ENCODE measurements at regions not wholly inside any gene's neighbourhood (a gene's known extent, or its start where the extent isn't known, plus 50 kb on each side); places are given as distances from the start of the nearest gene placed in this dataset.

DNA sequence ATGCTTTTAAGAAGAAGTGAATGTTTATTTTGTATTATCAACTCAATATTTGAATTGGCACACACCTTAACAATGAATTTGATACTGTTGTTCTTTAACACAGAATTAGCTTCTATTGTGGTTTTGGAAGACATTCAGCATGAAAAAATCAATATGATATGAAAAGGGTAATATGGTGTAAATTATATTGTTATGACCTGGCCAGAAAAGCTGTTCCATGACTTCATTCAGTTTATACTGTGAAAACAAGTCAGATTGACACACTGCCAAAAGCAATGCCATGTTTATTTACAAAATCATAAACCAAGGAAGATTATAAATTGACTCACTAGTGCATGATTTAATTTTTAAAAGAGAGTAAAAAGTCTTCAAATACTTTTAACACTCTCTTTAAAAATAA is 851.4 kb upstream of the SEL1L start:
- POLR2A ChIA-PET = no interaction called here
- Mint-ChIP-seq H3K4me3 (no peak overlapping the region), H3K27me3 (ENCODE audit: low read depth) (no peaks in the 10 kb centered on the region), H3K9me3 (no peaks in the 10 kb centered on the region), H3K27ac (no peak overlapping the region), H3K4me1 (peaks cover 5% of the 10 kb centered on the region), H3K36me3 (no peaks in the 10 kb centered on the region)
- TF ChIP-seq NR2C2 (CRISPR knock-in tag; IDR thresholded peaks at IDR 0.05) = no peak
- TF ChIP-seq, protein P1, sequence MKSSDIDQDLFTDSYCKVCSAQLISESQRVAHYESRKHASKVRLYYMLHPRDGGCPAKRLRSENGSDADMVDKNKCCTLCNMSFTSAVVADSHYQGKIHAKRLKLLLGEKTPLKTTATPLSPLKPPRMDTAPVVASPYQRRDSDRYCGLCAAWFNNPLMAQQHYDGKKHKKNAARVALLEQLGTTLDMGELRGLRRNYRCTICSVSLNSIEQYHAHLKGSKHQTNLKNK (CRISPR knock-in tag; IDR thresholded peaks at IDR 0.05) = no peak
- DNase-seq (ENCODE audit: low spot score) (no peak), ATAC-seq (no peak)
- CTCF ChIA-PET = no interaction called here

GRCh38 chr14:82387699-82388098 is 854.0 kb upstream of the SEL1L start:
- CTCF ChIA-PET = no interaction called here
- no peak for ATAC-seq
- Mint-ChIP-seq H3K27ac (no peak overlapping the region), H3K36me3 (no peaks in the 10 kb centered on the region), H3K9me3 (no peaks in the 10 kb centered on the region), H3K4me1 (peaks cover 5% of the 10 kb centered on the region), H3K27me3 (ENCODE audit: low read depth) (no peaks in the 10 kb centered on the region), H3K4me3 (no peak overlapping the region)
- POLR2A ChIA-PET = no interaction called here
- no peak for DNase-seq (ENCODE audit: low spot score)
- TF ChIP-seq, protein P1 (CRISPR knock-in tag; IDR thresholded peaks at IDR 0.05) = no peak
- TF ChIP-seq ZNF512 (CRISPR knock-in tag; IDR thresholded peaks at IDR 0.05; ENCODE audit: borderline replicate concordance) (no peak), RELA (CRISPR knock-in tag; IDR thresholded peaks at IDR 0.05; ENCODE audit: borderline replicate concordance) (no peak), NFE2L1 (CRISPR knock-in tag; IDR thresholded peaks at IDR 0.05) (no peak), JAZF1 (CRISPR knock-in tag; IDR thresholded peaks at IDR 0.05) (no peak), ZNF138 (CRISPR knock-in tag; conservative IDR thresholded peaks at IDR 0.05) (no peak), SMAD4 (CRISPR knock-in tag; IDR thresholded peaks at IDR 0.05) (no peak), RORB (CRISPR knock-in tag; IDR thresholded peaks at IDR 0.05) (no peak), SOX15 (CRISPR knock-in tag; IDR thresholded peaks at IDR 0.05) (no peak), ETV6 (CRISPR knock-in tag; IDR thresholded peaks at IDR 0.05) (no peak), ZNF263 (CRISPR knock-in tag; IDR thresholded peaks at IDR 0.05; ENCODE audit: low read depth) (no peak), FOXK1 (CRISPR knock-in tag; IDR thresholded peaks at IDR 0.05) (no peak), ZNF532 (CRISPR knock-in tag; IDR thresholded peaks at IDR 0.05; ENCODE audit: borderline replicate concordance) (no peak), FOXP4 (CRISPR knock-in tag; IDR thresholded peaks at IDR 0.05) (no peak), SP1 (CRISPR knock-in tag; conservative IDR thresholded peaks at IDR 0.05) (no peak), ZNF121 (CRISPR knock-in tag; IDR thresholded peaks at IDR 0.05) (no peak)
- TF ChIP-seq, protein P2, sequence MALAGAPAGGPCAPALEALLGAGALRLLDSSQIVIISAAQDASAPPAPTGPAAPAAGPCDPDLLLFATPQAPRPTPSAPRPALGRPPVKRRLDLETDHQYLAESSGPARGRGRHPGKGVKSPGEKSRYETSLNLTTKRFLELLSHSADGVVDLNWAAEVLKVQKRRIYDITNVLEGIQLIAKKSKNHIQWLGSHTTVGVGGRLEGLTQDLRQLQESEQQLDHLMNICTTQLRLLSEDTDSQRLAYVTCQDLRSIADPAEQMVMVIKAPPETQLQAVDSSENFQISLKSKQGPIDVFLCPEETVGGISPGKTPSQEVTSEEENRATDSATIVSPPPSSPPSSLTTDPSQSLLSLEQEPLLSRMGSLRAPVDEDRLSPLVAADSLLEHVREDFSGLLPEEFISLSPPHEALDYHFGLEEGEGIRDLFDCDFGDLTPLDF (CRISPR knock-in tag; IDR thresholded peaks at IDR 0.05) = no peak
- TF ChIP-seq, protein P3, sequence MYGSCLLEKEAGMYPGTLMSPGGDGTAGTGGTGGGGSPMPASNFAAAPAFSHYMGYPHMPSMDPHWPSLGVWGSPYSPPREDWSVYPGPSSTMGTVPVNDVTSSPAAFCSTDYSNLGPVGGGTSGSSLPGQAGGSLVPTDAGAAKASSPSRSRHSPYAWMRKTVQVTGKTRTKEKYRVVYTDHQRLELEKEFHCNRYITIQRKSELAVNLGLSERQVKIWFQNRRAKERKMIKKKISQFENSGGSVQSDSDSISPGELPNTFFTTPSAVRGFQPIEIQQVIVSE (CRISPR knock-in tag; IDR thresholded peaks at IDR 0.05; ENCODE audit: borderline replicate concordance) = no peak
- TF ChIP-seq, protein P4, sequence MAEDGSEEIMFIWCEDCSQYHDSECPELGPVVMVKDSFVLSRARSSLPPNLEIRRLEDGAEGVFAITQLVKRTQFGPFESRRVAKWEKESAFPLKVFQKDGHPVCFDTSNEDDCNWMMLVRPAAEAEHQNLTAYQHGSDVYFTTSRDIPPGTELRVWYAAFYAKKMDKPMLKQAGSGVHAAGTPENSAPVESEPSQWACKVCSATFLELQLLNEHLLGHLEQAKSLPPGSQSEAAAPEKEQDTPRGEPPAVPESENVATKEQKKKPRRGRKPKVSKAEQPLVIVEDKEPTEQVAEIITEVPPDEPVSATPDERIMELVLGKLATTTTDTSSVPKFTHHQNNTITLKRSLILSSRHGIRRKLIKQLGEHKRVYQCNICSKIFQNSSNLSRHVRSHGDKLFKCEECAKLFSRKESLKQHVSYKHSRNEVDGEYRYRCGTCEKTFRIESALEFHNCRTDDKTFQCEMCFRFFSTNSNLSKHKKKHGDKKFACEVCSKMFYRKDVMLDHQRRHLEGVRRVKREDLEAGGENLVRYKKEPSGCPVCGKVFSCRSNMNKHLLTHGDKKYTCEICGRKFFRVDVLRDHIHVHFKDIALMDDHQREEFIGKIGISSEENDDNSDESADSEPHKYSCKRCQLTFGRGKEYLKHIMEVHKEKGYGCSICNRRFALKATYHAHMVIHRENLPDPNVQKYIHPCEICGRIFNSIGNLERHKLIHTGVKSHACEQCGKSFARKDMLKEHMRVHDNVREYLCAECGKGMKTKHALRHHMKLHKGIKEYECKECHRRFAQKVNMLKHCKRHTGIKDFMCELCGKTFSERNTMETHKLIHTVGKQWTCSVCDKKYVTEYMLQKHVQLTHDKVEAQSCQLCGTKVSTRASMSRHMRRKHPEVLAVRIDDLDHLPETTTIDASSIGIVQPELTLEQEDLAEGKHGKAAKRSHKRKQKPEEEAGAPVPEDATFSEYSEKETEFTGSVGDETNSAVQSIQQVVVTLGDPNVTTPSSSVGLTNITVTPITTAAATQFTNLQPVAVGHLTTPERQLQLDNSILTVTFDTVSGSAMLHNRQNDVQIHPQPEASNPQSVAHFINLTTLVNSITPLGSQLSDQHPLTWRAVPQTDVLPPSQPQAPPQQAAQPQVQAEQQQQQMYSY (CRISPR knock-in tag; IDR thresholded peaks at IDR 0.05) = no peak

Measured in WTC11 (cell line).